Liver (tissue), 3 donors: ENCODE measurements at regions not wholly inside any gene's neighbourhood (a gene's known extent, or its start where the extent isn't known, plus 50 kb on each side); places are given as distances from the start of the nearest gene placed in this dataset.

Source experiments
- EGR1 ChIP-seq, 2 donors: IDR thresholded peaks; 2 replicates each; pipeline ENCODE4 v1.6.1; 2016 to 2018; ENCODE audit warnings: antibody characterized with exemption in 2 of 2, low read depth in 2 of 2
- GABPA ChIP-seq, 2 donors: IDR thresholded peaks in 1 of 2; conservative IDR thresholded peaks in 1 of 2; 2 replicates each; pipeline ENCODE4 v1.6.1; 2016; ENCODE audit warnings: antibody characterized with exemption in 2 of 2, mild to moderate bottlenecking in 1 of 2, moderate library complexity in 1 of 2
- JUND ChIP-seq, 2 donors: IDR thresholded peaks; 2 replicates each; pipeline ENCODE4 v1.6.1; 2016; ENCODE audit warnings: antibody characterized with exemption in 2 of 2
- NR2F2 ChIP-seq: IDR thresholded peaks from 2 replicates; pipeline ENCODE4 v1.6.1; 2016; ENCODE audit warnings: antibody characterized with exemption
- RAD21 ChIP-seq, 2 donors: IDR thresholded peaks; 2 replicates each; pipeline ENCODE4 v1.6.1; 2016; ENCODE audit warnings: antibody characterized with exemption in 2 of 2, mild to moderate bottlenecking in 2 of 2
- RXRA ChIP-seq, 2 donors: IDR thresholded peaks; 2 replicates each; pipeline ENCODE4 v1.6.1; 2017 to 2018; ENCODE audit warnings: antibody characterized with exemption in 2 of 2, mild to moderate bottlenecking in 1 of 2
- SP1 ChIP-seq: IDR thresholded peaks from 2 replicates; pipeline ENCODE4 v1.6.1; 2018; ENCODE audit warnings: antibody characterized with exemption, mild to moderate bottlenecking
- TAF1 ChIP-seq: conservative IDR thresholded peaks from 2 replicates; pipeline ENCODE4 v1.6.1; 2016; ENCODE audit warnings: antibody characterized with exemption, mild to moderate bottlenecking
- YY1 ChIP-seq: IDR thresholded peaks from 2 replicates; pipeline ENCODE4 v1.6.1; 2016; ENCODE audit warnings: antibody characterized with exemption, mild to moderate bottlenecking
- TF ChIP-seq, protein P1 (sequence below): fragments of 150-350 bp; IDR thresholded peaks from 2 replicates; pipeline ENCODE4 v1.5.1; 2017; ENCODE audit warnings: improper control_type of control experiment, low read depth, low read length; ENCODE audit not compliant: missing input control
- TF ChIP-seq, protein P2 (sequence below): IDR thresholded peaks from 2 replicates; pipeline ENCODE4 v1.6.1; 2016; ENCODE audit warnings: antibody characterized with exemption
- TF ChIP-seq, protein P3 (sequence below): IDR thresholded peaks from 2 replicates; pipeline ENCODE4 v1.6.1; 2016; ENCODE audit warnings: antibody characterized with exemption, mild to moderate bottlenecking
- TF ChIP-seq, protein P4 (sequence below): IDR thresholded peaks from 2 replicates; pipeline ENCODE4 v1.6.1; 2016; ENCODE audit warnings: antibody characterized with exemption
- donor health status: healthy.
- donor health status: healthy.

GRCh38 chr6:115398607-115399006, 662.1 kb downstream of the FRK start:
- no peak for TF ChIP-seq SP1
- TF ChIP-seq, protein P1, sequence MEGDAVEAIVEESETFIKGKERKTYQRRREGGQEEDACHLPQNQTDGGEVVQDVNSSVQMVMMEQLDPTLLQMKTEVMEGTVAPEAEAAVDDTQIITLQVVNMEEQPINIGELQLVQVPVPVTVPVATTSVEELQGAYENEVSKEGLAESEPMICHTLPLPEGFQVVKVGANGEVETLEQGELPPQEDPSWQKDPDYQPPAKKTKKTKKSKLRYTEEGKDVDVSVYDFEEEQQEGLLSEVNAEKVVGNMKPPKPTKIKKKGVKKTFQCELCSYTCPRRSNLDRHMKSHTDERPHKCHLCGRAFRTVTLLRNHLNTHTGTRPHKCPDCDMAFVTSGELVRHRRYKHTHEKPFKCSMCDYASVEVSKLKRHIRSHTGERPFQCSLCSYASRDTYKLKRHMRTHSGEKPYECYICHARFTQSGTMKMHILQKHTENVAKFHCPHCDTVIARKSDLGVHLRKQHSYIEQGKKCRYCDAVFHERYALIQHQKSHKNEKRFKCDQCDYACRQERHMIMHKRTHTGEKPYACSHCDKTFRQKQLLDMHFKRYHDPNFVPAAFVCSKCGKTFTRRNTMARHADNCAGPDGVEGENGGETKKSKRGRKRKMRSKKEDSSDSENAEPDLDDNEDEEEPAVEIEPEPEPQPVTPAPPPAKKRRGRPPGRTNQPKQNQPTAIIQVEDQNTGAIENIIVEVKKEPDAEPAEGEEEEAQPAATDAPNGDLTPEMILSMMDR: no peak
- TF ChIP-seq JUND (IDR thresholded peaks at IDR 0.05): no peak
- TF ChIP-seq YY1: no peak
- no peak for TF ChIP-seq TAF1
- TF ChIP-seq EGR1 (IDR thresholded peaks at IDR 0.05; ENCODE audit: low read depth in 2 of 2): no peak
- TF ChIP-seq GABPA (IDR thresholded peaks at IDR 0.05 in 1 of 2, conservative IDR thresholded peaks at IDR 0.05 in 1 of 2): no peak
- TF ChIP-seq NR2F2: no peak
- no peak for TF ChIP-seq RXRA (IDR thresholded peaks at IDR 0.05)
- TF ChIP-seq, protein P2, sequence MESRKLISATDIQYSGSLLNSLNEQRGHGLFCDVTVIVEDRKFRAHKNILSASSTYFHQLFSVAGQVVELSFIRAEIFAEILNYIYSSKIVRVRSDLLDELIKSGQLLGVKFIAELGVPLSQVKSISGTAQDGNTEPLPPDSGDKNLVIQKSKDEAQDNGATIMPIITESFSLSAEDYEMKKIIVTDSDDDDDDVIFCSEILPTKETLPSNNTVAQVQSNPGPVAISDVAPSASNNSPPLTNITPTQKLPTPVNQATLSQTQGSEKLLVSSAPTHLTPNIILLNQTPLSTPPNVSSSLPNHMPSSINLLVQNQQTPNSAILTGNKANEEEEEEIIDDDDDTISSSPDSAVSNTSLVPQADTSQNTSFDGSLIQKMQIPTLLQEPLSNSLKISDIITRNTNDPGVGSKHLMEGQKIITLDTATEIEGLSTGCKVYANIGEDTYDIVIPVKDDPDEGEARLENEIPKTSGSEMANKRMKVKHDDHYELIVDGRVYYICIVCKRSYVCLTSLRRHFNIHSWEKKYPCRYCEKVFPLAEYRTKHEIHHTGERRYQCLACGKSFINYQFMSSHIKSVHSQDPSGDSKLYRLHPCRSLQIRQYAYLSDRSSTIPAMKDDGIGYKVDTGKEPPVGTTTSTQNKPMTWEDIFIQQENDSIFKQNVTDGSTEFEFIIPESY: no peak
- TF ChIP-seq, protein P3, sequence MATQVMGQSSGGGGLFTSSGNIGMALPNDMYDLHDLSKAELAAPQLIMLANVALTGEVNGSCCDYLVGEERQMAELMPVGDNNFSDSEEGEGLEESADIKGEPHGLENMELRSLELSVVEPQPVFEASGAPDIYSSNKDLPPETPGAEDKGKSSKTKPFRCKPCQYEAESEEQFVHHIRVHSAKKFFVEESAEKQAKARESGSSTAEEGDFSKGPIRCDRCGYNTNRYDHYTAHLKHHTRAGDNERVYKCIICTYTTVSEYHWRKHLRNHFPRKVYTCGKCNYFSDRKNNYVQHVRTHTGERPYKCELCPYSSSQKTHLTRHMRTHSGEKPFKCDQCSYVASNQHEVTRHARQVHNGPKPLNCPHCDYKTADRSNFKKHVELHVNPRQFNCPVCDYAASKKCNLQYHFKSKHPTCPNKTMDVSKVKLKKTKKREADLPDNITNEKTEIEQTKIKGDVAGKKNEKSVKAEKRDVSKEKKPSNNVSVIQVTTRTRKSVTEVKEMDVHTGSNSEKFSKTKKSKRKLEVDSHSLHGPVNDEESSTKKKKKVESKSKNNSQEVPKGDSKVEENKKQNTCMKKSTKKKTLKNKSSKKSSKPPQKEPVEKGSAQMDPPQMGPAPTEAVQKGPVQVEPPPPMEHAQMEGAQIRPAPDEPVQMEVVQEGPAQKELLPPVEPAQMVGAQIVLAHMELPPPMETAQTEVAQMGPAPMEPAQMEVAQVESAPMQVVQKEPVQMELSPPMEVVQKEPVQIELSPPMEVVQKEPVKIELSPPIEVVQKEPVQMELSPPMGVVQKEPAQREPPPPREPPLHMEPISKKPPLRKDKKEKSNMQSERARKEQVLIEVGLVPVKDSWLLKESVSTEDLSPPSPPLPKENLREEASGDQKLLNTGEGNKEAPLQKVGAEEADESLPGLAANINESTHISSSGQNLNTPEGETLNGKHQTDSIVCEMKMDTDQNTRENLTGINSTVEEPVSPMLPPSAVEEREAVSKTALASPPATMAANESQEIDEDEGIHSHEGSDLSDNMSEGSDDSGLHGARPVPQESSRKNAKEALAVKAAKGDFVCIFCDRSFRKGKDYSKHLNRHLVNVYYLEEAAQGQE: no peak
- TF ChIP-seq, protein P4, sequence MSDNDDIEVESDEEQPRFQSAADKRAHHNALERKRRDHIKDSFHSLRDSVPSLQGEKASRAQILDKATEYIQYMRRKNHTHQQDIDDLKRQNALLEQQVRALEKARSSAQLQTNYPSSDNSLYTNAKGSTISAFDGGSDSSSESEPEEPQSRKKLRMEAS: no peak
- no peak for TF ChIP-seq RAD21 (IDR thresholded peaks at IDR 0.05)
